Mucosa of rectum (tissue), 2 donors: ENCODE measurements at regions not wholly inside any gene's neighbourhood (a gene's known extent, or its start where the extent isn't known, plus 50 kb on each side); places are given as distances from the start of the nearest gene placed in this dataset.

Source experiments
- H3K27ac ChIP-seq, 2 donors: one replicate each; pipeline ENCODE4 v1.7.0; 2013; ENCODE audit warnings: inconsistent platforms in 2 of 2, low read depth in 2 of 2, low read length in 2 of 2
- H3K27me3 ChIP-seq, 2 donors: one replicate each; pipeline ENCODE4 v1.7.0; 2013; ENCODE audit warnings: low read length in 2 of 2; ENCODE audit not compliant: control insufficient read depth in 2 of 2, insufficient read depth in 2 of 2
- H3K36me3 ChIP-seq, 2 donors: one replicate each; pipeline ENCODE4 v1.7.0; 2013; ENCODE audit warnings: low read length in 2 of 2; ENCODE audit not compliant: control insufficient read depth in 2 of 2, insufficient read depth in 2 of 2
- H3K4me1 ChIP-seq, 2 donors: one replicate each; pipeline ENCODE4 v1.7.0; 2013; ENCODE audit warnings: low read length in 2 of 2, mild to moderate bottlenecking in 1 of 2; ENCODE audit not compliant: control insufficient read depth in 2 of 2, insufficient read depth in 2 of 2
- H3K4me3 ChIP-seq, 2 donors: one replicate each; pipeline ENCODE4 v1.7.0; 2013; ENCODE audit warnings: low read length in 2 of 2
- H3K9ac ChIP-seq, 2 donors: one replicate each; pipeline ENCODE4 v1.7.0; 2013; ENCODE audit warnings: low read length in 2 of 2, low read depth in 1 of 2, mild to moderate bottlenecking in 1 of 2
- H3K9me3 ChIP-seq, 2 donors: one replicate each; pipeline ENCODE4 v1.7.0; 2013; ENCODE audit warnings: low read length in 2 of 2; ENCODE audit not compliant: control insufficient read depth in 2 of 2
- donor health status: healthy.
- donor health status: Normal muscosa, but diverticular disease.

- no peaks in the 10 kb centered on the region for H3K4me1 ChIP-seq
- H3K9me3 ChIP-seq, result no peaks in the 10 kb centered on the region
- H3K27ac ChIP-seq, result no peak overlapping the region
- no peak overlapping the region for H3K9ac ChIP-seq
- H3K4me3 ChIP-seq, result no peak overlapping the region
- no peaks in the 10 kb centered on the region for H3K27me3 ChIP-seq
- no peaks in the 10 kb centered on the region for H3K36me3 ChIP-seq
These were observed 475.7 kb downstream of the UQCRFS1 start for GRCh38 chr19:28737021-28737895.

GRCh38 chr19:28736528-28736927 lies 476.4 kb downstream of the UQCRFS1 start:
- Histone ChIP-seq H3K9me3 (no peaks in the 10 kb centered on the region), H3K27me3 (no peaks in the 10 kb centered on the region), H3K4me1 (no peaks in the 10 kb centered on the region), H3K36me3 (no peaks in the 10 kb centered on the region), H3K9ac (no peak overlapping the region), H3K27ac (no peak overlapping the region), H3K4me3 (no peak overlapping the region)

- Histone ChIP-seq H3K27ac (no peak overlapping the region), H3K9ac (no peak overlapping the region), H3K36me3 (no peaks in the 10 kb centered on the region), H3K9me3 (no peaks in the 10 kb centered on the region), H3K4me1 (peaks cover 0 to 4% of the 10 kb centered on the region in 2 donors), H3K4me3 (no peak overlapping the region), H3K27me3 (peaks cover 0 to 12% of the 10 kb centered on the region in 2 donors)
These were observed 481.4 kb downstream of the UQCRFS1 start for GRCh38 chr19:28731577-28731976.

GRCh38 chr19:28730791-28731512 lies 482.0 kb downstream of the UQCRFS1 start:
- peaks cover 0 to 12% of the 10 kb centered on the region in 2 donors for H3K27me3 ChIP-seq
- no peak overlapping the region for H3K27ac ChIP-seq
- no peaks in the 10 kb centered on the region for H3K36me3 ChIP-seq
- no peak overlapping the region for H3K4me3 ChIP-seq
- no peaks in the 10 kb centered on the region for H3K9me3 ChIP-seq
- no peak overlapping the region for H3K9ac ChIP-seq
- H3K4me1 ChIP-seq, result peaks cover 0 to 4% of the 10 kb centered on the region in 2 donors

GRCh38 chr19:28727480-28728159 lies 485.3 kb downstream of the UQCRFS1 start:
- Histone ChIP-seq H3K4me1 (peaks cover 0 to 4% of the 10 kb centered on the region in 2 donors), H3K36me3 (no peaks in the 10 kb centered on the region), H3K9me3 (no peaks in the 10 kb centered on the region), H3K27ac (no peak overlapping the region), H3K9ac (no peak overlapping the region), H3K27me3 (peaks cover 0 to 12% of the 10 kb centered on the region in 2 donors), H3K4me3 (peak overlapping the region in 1 of 2 donors; percentile 23)

- H3K27me3 ChIP-seq, result peaks cover 0 to 12% of the 10 kb centered on the region in 2 donors
- H3K36me3 ChIP-seq, result no peaks in the 10 kb centered on the region
- no peak overlapping the region for H3K9ac ChIP-seq
- H3K9me3 ChIP-seq, result no peaks in the 10 kb centered on the region
- H3K4me3 ChIP-seq, result peak overlapping the region in 1 of 2 donors; percentile 41
- H3K4me1 ChIP-seq, result peaks cover 0 to 4% of the 10 kb centered on the region in 2 donors
- H3K27ac ChIP-seq, result no peak overlapping the region
These were observed 486.1 kb downstream of the UQCRFS1 start for GRCh38 chr19:28726533-28727479.

GRCh38 chr19:28718909-28719308 lies 494.0 kb downstream of the UQCRFS1 start:
- H3K36me3 ChIP-seq, result no peaks in the 10 kb centered on the region
- H3K9ac ChIP-seq, result no peak overlapping the region
- H3K4me1 ChIP-seq, result no peaks in the 10 kb centered on the region
- no peak overlapping the region for H3K27ac ChIP-seq
- H3K27me3 ChIP-seq, result no peaks in the 10 kb centered on the region
- no peaks in the 10 kb centered on the region for H3K9me3 ChIP-seq
- no peak overlapping the region for H3K4me3 ChIP-seq

GRCh38 chr19:28715157-28715556 lies 497.8 kb downstream of the UQCRFS1 start:
- H3K9me3 ChIP-seq, result no peaks in the 10 kb centered on the region
- no peaks in the 10 kb centered on the region for H3K27me3 ChIP-seq
- no peak overlapping the region for H3K9ac ChIP-seq
- H3K27ac ChIP-seq, result no peak overlapping the region
- H3K36me3 ChIP-seq, result no peaks in the 10 kb centered on the region
- H3K4me3 ChIP-seq, result no peak overlapping the region
- no peaks in the 10 kb centered on the region for H3K4me1 ChIP-seq

GRCh38 chr19:28711411-28711810 lies 501.5 kb downstream of the UQCRFS1 start:
- no peaks in the 10 kb centered on the region for H3K27me3 ChIP-seq
- H3K4me1 ChIP-seq, result no peaks in the 10 kb centered on the region
- H3K9ac ChIP-seq, result no peak overlapping the region
- H3K4me3 ChIP-seq, result no peak overlapping the region
- H3K9me3 ChIP-seq, result no peaks in the 10 kb centered on the region
- H3K27ac ChIP-seq, result no peak overlapping the region
- H3K36me3 ChIP-seq, result no peaks in the 10 kb centered on the region
